Amygdala (tissue), 56 donors: ENCODE measurements at regions not wholly inside any gene's neighbourhood (a gene's known extent, or its start where the extent isn't known, plus 50 kb on each side); places are given as distances from the start of the nearest gene placed in this dataset.

Experiments
- DNase-seq, 56 donors: peaks; one replicate each; lab custom pipeline; 2025; lab: John Stamatoyannopoulos, UW

DNA sequence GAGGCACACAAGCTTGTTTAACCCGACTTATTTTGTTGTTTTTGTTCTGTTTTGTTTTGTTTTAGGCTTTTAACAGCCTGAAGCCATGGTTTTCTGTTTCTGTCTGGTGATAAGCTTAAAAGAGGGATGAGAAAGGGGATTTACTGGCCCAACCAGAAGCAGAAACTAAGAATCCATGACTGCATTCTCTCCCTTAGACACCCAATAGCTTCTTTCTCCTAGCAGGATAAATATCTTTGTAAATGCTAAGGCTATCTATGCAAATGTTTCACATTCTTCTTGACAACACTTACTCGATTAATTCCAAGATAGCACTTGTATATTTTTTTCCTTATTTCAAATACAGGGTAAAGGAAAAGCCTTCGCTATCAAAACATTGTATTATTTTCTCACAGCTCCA lies 53.7 kb upstream of the SMAD1 start:
- no peak for DNase-seq

DNA sequence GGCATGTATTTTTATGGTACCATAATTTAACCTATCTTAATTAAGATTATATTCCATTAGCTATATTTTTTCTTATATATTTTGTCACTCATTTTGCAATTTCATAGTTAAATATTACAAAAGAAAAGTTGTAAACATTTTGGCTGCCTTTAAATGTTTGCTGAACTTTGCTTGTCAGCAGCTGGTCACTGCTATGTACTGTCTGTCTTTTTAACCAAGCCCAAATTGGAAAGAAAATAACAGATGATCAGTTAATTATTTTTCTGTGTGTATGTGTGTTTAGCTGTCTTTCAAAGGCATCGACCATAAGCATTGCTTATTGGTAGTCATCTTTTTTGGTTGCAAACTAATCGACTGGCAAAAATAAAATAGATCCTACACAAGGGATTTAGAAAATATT lies 54.4 kb upstream of the SMAD1 start:
- DNase-seq, result no peak

DNA sequence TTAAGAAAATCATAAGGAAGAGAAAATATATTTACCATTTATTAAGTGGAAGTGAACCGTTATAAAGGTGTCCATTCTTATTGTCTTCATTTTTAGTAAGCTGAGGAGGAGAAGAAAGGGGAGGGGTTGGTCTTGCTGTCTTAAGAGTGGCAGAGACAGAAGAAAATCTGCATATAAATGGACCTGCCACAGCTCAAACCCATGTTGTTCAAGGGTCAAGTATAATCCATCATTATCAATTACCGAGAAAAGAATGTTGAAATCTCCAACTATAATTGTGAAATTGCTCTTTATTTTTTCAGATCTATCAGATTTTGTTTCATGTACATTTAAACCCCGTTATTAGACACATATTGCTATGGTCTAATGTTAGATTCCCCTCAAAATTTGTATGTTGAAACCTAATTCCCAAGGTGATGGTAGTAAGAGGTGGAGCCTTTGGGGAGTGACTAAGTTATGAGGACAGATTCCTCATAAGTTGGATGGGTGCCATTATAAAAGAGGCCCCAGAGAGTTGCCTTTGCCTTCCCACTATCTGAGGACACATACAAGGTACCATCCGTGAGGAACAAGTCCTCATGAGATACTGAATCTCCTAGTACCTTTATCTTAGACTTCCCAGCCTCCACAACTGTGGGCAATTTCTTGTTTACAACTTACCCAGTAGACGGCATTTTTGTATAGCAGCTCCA lies 58.5 kb upstream of the SMAD1 start:
- no peak for DNase-seq

DNA sequence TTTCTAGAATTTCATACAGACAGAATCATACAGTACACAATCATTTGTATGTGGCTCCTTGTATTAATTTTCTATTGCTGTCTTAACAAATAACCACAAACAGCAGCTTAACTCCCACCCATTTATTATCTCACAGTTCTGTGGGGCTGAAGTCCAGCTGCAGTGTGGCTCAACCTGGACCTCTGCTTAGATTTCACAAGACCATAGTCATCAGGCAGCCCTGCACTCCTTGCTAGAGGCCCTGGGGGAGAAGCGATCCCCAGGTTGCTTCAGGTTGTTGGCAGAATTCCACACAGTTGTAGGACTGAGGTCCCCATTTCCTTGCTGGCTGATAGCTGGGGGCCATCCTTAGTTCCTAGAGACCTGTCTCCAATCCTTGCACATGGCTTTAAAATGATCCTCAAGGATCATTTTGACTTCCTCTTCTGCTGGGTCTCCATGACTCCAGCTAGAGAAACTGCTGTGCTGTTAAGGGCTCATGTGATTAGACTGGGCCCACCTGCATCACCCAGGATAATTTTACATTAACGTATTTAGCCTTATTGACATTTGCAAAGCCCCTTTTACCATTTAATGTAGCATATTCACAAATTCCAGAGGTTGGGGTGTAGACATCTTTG lies 60.9 kb upstream of the SMAD1 start:
- no peak for DNase-seq

DNA sequence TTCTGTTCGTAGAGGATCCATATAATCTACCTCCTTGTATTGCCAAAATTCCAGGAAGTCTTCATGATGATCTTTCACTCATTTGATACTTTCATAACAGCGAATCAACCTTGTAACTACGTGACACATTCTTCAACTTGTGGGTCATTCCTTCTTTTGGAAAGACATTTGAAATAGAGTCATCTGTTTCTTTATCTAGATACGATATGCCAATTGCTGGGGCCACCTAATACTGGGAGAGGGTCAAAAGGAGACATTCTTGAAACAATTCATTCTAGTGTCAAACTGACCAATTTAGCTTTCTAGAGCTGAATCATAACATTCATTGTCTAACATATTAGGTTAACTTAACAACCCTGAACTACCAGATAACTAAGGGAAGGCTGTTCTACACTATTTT lies 62.9 kb upstream of the SMAD1 start:
- no peak for DNase-seq

DNA sequence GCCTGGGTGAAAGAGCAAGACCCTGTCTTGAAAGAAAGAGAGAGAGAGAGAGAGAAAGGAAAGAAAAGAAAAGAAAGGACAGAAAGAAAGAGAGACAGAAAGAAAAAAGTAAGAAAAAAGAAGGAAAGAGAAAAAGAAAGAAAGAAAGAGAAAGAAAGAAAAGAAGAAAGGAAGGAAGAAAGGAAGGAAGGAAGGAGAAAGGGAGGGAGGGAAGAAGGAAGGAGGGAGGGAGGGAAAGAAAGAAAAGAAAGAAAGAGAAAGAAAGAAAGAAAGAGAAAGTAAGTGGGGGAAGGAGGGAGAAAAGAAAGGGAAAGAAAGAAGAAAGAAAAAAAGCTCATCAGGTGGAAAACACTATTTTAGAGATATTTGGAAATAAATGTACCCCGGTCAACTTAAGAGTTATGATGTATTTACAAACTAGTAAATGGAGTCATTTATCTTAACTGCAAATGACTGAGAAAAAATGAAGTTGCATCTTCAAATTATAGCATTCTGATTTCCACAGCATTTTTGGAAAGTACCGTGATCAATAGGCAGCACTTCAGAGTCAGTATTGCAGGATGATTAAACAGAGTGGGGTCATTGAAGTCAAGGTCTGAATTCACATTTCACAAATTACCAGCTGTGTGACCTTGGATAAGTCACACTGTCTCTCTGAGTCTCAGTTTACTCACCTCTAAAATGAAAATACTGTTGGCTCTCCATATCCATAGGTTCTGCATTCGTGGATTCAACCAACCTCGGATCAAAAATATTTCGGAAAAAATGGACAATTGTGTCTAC lies 64.1 kb upstream of the SMAD1 start:
- no peak for DNase-seq

DNA sequence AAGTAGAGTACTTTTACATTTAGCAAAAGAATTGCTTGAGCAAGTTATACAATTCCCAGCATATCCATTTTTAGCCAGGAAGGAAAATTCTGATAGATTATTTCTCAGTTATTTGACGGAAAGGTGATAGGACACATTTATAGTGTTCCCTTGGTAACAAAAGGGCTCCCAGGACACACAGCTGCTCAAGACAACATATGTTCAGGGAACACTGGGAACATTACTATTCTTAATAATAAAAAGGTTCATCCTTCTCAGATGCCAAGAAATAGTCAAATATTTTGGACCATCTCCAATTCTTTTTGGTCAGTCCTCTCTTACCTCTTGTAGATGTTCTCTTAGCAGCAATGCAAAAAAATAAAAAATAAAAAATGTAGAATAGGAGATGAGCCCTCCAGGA lies 66.8 kb upstream of the SMAD1 start:
- DNase-seq, result no peak

DNA sequence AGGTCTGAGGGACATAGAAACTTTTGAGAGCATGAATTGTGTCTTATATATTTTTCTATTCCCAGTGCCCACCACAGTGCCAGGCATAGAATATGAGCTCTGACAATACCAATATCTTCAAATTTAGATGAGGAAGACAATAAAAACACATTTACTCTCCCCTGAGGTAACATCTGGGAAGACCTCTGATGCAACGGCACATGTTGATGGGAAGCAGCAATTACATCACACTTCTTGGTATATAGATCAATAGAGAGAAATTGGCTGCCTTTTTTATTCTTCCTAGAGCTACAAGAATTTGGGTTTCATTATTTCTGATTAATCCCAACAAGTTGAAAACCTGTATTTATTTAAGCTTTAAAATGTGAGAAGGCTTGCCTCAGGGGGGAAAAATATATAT lies 67.4 kb upstream of the SMAD1 start:
- DNase-seq, result no peak

DNA sequence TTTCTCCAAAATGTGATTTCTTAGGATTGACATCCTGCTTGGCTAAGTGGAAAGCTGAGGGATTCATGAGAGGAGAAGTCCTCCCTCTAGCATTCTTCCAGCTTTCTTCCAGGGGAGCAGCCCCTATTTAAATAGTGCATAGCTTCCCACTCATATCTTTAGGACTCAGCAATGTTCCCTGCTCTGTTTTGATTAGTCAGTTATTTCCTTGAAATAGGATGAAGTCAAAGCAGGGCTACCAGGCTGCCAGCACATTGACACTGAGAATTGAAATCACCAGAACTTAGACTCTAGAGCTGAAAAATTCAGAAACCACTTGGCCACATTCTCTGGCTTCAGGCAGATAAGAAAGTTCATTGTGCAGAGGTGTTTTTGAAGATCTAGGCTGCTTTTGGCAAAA lies 74.7 kb upstream of the SMAD1 start:
- no peak for DNase-seq

DNA sequence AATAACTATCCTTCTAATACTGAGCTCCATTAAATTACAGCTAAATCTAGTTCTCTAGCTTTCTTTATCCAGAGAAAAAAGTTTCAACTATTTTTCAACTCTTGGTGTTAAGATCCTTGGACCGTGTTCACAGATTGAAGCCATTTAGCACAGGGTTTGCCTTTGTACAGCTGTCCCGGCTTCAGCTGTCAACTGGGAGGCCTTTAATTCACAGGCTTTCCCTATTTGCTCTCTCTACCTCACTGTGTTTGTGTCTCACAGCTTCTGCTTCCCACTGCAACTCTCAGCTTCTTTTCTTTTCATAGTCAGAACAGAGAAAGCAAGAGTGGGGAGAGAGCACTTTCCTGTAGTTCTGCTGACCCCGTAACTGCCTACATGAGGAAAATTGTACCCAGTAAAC lies 76.9 kb upstream of the SMAD1 start:
- DNase-seq, result no peak

DNA sequence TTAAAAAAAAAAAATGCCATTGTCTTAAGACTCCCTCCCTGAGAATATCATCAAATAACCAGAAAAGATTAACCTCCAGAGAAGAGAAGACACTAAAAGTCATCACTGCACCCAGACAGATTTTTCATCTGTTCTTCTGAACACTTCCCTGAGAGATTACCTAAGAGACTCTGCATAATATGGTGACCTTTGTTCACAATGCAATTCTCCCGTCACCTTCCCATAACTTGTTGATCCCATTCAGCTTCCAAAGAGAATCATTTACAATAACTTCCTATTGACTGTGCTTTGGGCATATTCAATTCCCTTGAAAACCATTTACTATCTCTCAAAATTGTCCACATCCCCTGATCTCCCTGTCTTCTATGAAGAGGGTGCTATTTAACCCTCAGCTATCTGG lies 85.1 kb upstream of the SMAD1 start:
- no peak for DNase-seq

DNA sequence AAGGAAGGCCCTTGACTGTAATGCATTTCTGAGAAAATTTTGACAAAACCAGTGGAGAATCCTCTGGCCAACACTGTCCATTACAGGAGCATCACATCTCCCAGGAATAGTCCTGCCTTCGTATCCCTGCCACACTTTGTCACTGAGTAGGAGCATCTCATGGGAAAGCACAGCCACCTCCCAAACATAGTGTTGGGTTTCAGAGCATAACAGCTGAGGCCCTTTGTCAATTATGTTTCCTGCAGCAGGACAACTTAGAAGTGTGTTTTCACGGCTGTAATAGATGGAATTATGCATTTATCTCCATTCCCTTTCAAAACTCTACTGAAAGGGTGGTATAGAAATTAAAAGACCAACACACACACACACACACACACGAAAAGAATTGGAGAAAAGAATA lies 91.1 kb upstream of the SMAD1 start:
- DNase-seq, result no peak

DNA sequence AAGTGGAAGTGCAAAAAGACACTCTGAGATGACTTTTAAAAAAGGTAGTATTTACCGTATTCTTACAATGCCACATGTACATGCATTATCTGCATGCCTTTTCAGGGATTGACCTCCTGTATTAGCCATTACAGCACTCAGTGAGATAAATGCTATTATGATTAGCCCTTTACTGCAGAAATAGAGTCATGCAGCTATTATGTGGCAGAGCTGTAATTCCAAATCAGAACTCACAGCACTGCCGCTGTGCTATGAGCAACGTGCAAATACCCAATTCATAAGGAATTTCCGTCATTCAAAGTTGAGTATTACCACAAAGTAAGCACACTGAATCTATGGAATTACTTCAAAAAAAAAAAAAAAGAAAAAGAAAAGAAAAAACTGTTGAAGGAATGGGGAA lies 92.1 kb upstream of the SMAD1 start:
- DNase-seq, result no peak

DNA sequence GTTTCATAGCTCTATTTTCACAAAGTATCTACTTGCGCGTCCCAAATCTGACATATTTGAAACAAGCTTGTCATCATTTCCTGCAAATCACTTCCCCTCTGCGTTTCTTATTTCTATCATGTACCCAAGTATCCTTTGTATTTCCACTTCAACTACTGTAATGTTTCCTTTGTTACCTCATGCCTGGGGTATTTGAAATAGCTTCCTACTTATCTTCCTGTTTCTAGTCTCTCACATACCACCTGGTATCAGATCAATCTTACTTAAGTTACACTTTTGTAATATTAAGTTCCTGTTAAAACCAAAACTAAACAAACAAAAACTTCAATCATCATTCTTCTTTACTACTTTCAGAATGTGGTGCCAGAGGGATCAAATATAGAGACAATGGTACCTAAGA lies 93.6 kb upstream of the SMAD1 start:
- DNase-seq, result no peak

DNA sequence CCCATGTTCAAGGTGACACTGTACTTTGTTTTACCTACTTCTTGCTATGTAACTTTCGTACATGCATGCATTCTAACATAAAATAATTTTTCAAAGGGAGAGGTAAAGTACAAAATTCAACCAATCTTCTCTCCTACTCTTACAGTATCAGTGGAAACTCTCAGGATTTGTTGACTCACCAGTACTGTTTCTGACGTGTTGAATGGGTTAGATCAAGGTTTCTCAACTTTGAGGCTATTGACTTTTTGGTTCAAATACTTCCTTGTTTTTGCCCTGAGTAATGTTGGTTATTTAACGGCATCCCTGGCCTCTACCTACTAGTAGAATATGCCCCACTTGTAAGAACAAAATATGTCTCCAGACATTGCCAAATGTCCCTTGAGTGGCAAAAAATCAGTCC lies 94.6 kb upstream of the SMAD1 start:
- DNase-seq, result no peak

DNA sequence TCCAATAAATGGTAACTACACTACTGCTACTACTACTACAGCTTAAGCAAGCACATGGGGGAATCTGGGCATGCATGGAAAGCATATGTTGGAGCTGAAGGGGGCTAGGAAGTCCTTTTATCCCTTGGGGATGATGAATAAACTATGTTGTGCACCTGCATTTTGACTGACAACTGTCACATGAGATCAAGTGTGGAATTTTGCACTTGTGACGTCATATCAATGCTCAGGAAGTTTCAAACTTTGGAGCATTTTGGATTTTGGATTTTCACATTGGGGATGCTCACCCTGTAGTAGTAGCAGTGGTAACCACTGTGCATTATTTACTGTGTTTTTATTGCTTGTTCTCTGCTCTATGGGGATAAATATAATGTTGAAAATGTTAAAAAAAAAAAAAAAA lies 100.5 kb upstream of the SMAD1 start:
- no peak for DNase-seq

DNA sequence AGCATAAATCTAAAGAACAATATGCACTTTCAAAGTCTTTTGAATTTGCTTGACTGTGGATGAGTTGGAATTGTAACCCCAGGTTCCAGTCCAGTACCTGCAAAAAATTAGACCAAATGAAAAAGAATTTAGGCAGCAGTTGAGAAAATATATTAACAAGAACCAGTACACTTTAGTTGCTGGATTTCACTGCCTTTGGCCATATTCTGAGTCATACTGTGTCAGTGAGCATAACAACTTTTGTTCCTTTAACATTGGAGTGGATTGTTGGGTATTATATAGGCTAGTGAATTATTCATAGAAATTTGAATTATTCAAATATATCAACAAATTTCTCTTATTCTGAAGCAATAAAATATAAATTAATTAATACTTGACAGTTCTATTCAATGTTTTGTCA lies 101.5 kb upstream of the SMAD1 start:
- DNase-seq, result no peak

DNA sequence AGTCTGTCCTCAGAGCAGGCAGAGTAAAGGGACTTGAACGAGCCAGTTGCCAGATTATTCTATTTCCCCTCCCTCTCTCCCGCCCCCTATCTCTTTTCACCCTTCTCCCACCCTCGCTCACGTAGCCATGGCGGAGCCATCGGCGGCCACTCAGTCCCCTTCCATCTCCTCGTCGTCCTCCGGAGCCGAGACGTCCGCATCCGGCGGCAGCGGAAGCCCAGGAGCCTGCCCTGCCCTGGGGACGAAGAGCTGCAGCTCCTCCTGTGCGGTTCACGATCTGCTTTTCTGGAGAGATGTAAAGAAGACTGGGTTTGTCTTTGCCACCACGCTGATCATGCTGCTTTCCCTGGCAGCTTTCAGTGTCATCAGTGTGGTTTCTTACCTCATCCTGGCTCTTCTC lies 106.2 kb upstream of the SMAD1 start:
- DNase-seq, result no peak

DNA sequence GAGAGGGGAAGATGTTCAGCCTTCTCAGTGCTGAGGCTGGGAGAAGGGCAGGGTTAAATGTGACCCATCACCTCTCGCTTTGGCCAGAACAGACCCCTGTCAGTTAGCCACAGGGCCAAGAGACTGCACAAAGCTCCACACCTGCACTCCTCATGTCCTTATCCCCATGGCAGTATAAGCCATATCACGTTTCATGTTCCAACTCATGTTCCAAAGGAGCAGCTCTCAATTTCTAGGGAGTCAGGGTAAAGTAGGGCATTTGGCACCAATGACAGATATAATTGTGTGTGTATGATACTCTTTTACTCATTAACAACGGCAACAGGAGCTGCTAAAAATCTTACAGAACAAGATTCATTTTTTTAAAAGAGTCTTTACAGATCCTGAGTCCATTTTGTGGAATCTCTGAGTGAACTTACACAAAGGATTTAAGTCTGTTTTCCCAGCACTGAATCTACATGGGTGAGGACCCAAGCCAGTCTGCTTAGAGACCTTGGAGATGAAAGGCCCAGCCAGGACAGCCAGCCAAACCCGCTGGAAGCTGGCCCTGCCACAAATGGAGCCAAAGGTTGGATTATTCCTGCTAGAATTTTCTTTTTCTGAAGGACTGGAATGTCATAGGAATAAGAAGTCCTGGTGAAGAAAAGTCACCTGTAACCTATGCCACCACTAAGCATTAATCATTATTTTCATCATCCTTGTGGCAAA lies 129.1 kb upstream of the SMAD1 start:
- peak in 26 of 56 donors; percentile 1 to 67 (median 30) for DNase-seq

DNA sequence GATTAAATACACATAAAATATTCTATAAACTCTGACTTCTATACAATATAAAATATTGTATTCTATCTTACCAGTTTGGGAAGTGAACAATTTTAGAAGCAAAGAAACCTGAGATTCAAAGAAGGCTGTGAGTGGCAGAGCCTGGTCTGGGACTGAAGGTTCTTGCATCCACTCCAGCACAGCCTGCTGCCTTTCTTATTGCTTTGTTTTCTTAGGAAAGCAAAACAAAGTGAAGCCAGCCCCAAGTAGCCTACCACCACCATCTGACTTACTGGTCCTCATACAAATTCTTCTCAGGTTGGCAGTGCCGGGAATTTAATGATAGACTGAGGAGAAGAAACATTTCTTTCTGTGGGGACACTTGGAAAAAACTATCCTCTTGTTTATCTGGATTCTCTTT lies 129.7 kb upstream of the SMAD1 start:
- peak in 12 of 56 donors; percentile 2 to 45 (median 12) for DNase-seq

DNA sequence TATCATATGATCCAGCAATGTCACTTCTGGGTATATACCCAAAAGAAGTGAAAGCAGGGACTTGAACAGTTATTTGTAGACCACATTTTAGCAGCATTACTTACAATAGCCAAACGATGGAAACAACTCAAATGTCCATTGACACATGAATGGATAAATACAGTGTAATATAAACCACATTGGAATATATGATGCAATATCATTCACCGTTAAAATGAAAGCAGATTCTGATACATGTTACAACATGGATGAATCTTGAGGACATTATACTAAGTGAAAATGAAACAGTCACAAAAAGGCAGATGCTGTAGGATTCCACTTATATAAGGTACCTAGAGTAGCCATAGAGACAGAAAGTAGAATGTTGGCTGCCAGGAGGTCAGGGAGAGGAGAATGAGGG lies 130.5 kb upstream of the SMAD1 start:
- no peak for DNase-seq
